ENCODE measurements at regions not wholly inside any gene's neighbourhood (a gene's known extent, or its start where the extent isn't known, plus 50 kb on each side); places are given as distances from the start of the nearest gene placed in this dataset.

GRCh38 chr11:104484804-104485554 lies 321.0 kb upstream of the PDGFD start:
- H3K79me1 ChIP-seq (ENCODE audit: low read depth, low read length): no peaks in the 10 kb centered on the region
- H3K79me2 ChIP-seq (ENCODE audit: control insufficient read depth in 1 of 2, insufficient read depth in 2 of 2, low read length in 2 of 2): no peaks in the 10 kb centered on the region
- no peak for FAIRE-seq
- H3K56ac ChIP-seq (replicated peaks; ENCODE audit: insufficient read length, low read depth, low read length): no peak overlapping the region
- H3K36me3 ChIP-seq (ENCODE audit: control insufficient read depth in 2 of 4, insufficient read depth in 4 of 4, low read length in 3 of 4): peaks cover 0 to 3% (median 0%) of the 10 kb centered on the region in 4 experiments; a peak in 1 of 8 replicates
- H3K4ac ChIP-seq (replicated peaks; ENCODE audit: insufficient read length, low read depth, low read length): no peak overlapping the region
- no peak overlapping the region for H2BK20ac ChIP-seq (ENCODE audit: low read length)
- H4K8ac ChIP-seq (ENCODE audit: extremely low read depth, insufficient read depth, low read length): no peak overlapping the region
- WGBS, 2 experiments (ENCODE audit: extremely low coverage in 1 of 2, insufficient coverage in 1 of 2, insufficient read length in 1 of 2, insufficient replicate concordance in 2 of 2, low coverage in 1 of 2, low lambda C conversion rate in 2 of 2, missing lambda C conversion rate in 1 of 2): 68% methylated on average over 4 of the region's 4 CpGs; no CpG with 5 or more reads in 1 of the 2 experiments
- no peak overlapping the region for H3K4me3 ChIP-seq (ENCODE audit: extremely low read depth in 1 of 4, insufficient read depth in 2 of 4, low read depth in 3 of 4, low read length in 4 of 4)
- H3K27me3 ChIP-seq (replicated peaks in 1 of 4; ENCODE audit: control insufficient read depth in 3 of 4, extremely low read depth in 1 of 4, insufficient read depth in 3 of 4, low read length in 3 of 4): no peaks in the 10 kb centered on the region
- no peak overlapping the region for H2BK12ac ChIP-seq (ENCODE audit: low read depth, low read length)
- no peak overlapping the region for H4K5ac ChIP-seq (ENCODE audit: insufficient read length, low read depth, low read length)
- ChIA-PET CTCF (ENCODE audit: partially characterized antibody) (interaction anchor here (0.6 to 1.2 kb wide), 2 partner anchors 154 to 488 kb away, joined by 4 read pairs; no protein-coding TSS in a partner anchor), POLR2A (ENCODE audit: partially characterized antibody) (no interaction called here)
- no peak overlapping the region for H3K27ac ChIP-seq (ENCODE audit: low read depth, low read length)
- no peak overlapping the region for H2BK120ac ChIP-seq (replicated peaks; ENCODE audit: low read depth, low read length)
- no peaks in the 10 kb centered on the region for H3K4me1 ChIP-seq (replicated peaks in 1 of 4; ENCODE audit: control insufficient read depth in 3 of 4, insufficient read depth in 4 of 4, low read length in 3 of 4)
- H2AFZ ChIP-seq (ENCODE audit: low read length): no peak overlapping the region
- H4K91ac ChIP-seq (replicated peaks; ENCODE audit: insufficient read length, low read length): no peak overlapping the region
- no peaks in the 10 kb centered on the region for H3K23me2 ChIP-seq (ENCODE audit: low read depth, low read length)
- H2AK5ac ChIP-seq (ENCODE audit: low read depth, low read length): no peak overlapping the region
- H3K14ac ChIP-seq (ENCODE audit: insufficient read length): no peak overlapping the region
- H3K9ac ChIP-seq (replicated peaks in 1 of 4; ENCODE audit: extremely low read depth in 1 of 4, low read depth in 3 of 4, low read length in 3 of 4): no peak overlapping the region
- H3K23ac ChIP-seq (ENCODE audit: insufficient read length): no peak overlapping the region
- no peak overlapping the region for H3K4me2 ChIP-seq (ENCODE audit: insufficient read depth in 1 of 2, low read depth in 2 of 2, low read length in 2 of 2)
- H4K20me1 ChIP-seq (replicated peaks in 1 of 2; ENCODE audit: control insufficient read depth in 1 of 2, insufficient read depth in 2 of 2, low read length in 2 of 2): no peaks in the 10 kb centered on the region
- no peak overlapping the region for H2BK15ac ChIP-seq (ENCODE audit: low read length)
- no peak for DNase-seq (ENCODE audit: low read depth in 1 of 2, low spot score in 2 of 2)
- H3K9me3 ChIP-seq (ENCODE audit: insufficient read depth in 2 of 2, low read depth in 1 of 2, low read length in 1 of 2): peaks cover 12 to 17% of the 10 kb centered on the region in 2 experiments
- no peak overlapping the region for H2BK5ac ChIP-seq (ENCODE audit: low read depth, low read length)
- no peak overlapping the region for H3K18ac ChIP-seq (ENCODE audit: extremely low read depth, low read length)
- TF ChIP-seq ASH2L (IDR thresholded peaks at IDR 0.05; ENCODE audit: low read length): no peak
- TF ChIP-seq BCL11A (IDR thresholded peaks at IDR 0.05; ENCODE audit: low read depth in 2 of 2, low read length in 2 of 2): no peak
- TF ChIP-seq CBX8 (IDR thresholded peaks at IDR 0.05; ENCODE audit: borderline replicate concordance, low read depth, low read length): no peak
- no peak for TF ChIP-seq KDM1A (IDR thresholded peaks at IDR 0.05; ENCODE audit: borderline replicate concordance, low read length)
- no peak for TF ChIP-seq HDAC6 (IDR thresholded peaks at IDR 0.05; ENCODE audit: low read depth, low read length)
- no peak for TF ChIP-seq ATF2 (IDR thresholded peaks at IDR 0.05; ENCODE audit: low read length)
- no peak for TF ChIP-seq JUN (IDR thresholded peaks at IDR 0.05; ENCODE audit: low read depth, low read length)
- no peak for TF ChIP-seq SUZ12 (IDR thresholded peaks at IDR 0.05; ENCODE audit: low read length)
- no peak for TF ChIP-seq MAFK (IDR thresholded peaks at IDR 0.05; ENCODE audit: low read depth, low read length)
- no peak for TF ChIP-seq BRCA1 (IDR thresholded peaks at IDR 0.05; ENCODE audit: low read depth, low read length)
- no peak for TF ChIP-seq RBBP5 (IDR thresholded peaks at IDR 0.05; ENCODE audit: borderline replicate concordance, low read depth, low read length)
- TF ChIP-seq SP4 (IDR thresholded peaks at IDR 0.05; ENCODE audit: low read length): no peak

All from H1 (cell line).